Stomach (tissue), 8 donors: ENCODE measurements at regions not wholly inside any gene's neighbourhood (a gene's known extent, or its start where the extent isn't known, plus 50 kb on each side); places are given as distances from the start of the nearest gene placed in this dataset.

Experiments used
- DNase-seq, 2 donors: peaks; one replicate each; pipeline versions ENCODE4 v3.0.0 to v3.0.0-alpha.2; 2013 to 2019
- H3K27ac ChIP-seq, 5 donors: fragments of 200-600 bp in 4 of 5; sonication (generic) in 4 of 5; one replicate each; pipeline ENCODE4 v1.5.1; 2013 to 2019; ENCODE audit warnings: mild to moderate bottlenecking in 1 of 5, moderate library complexity in 1 of 5
- H3K27me3 ChIP-seq, 3 donors: fragments of 200-600 bp; sonication (generic); one replicate each; pipeline ENCODE4 v1.5.1; 2017 to 2019; ENCODE audit warnings: mixed run types in 1 of 3
- H3K36me3 ChIP-seq, 4 donors: fragments of 200-600 bp; sonication (generic); 1 replicate in 3 of 4; 2 replicates in 1 of 4; pipeline ENCODE4 v1.5.1; 2016 to 2019
- H3K4me1 ChIP-seq, 4 donors: fragments of 200-600 bp; sonication (generic); one replicate each; pipeline ENCODE4 v1.5.1; 2016 to 2019
- H3K4me3 ChIP-seq, 4 donors: fragments of 200-600 bp; sonication (generic) in 3 of 4; one replicate each; pipeline ENCODE4 v1.5.1; 2016 to 2019; ENCODE audit warnings: mild to moderate bottlenecking in 1 of 4
- H3K9me3 ChIP-seq, 4 donors: fragments of 200-600 bp; sonication (generic); one replicate each; pipeline ENCODE4 v1.5.1; 2016 to 2019
- CTCF ChIP-seq, 7 experiments: fragments of 450-650 bp in 4 of 7; fragments of 200-600 bp in 3 of 7; sonication (generic) in 3 of 7; IDR thresholded peaks; one replicate each; pipeline ENCODE4 v1.5.1; 2016 to 2019; ENCODE audit warnings: antibody characterized with exemption in 7 of 7, control low read depth in 2 of 7, mild to moderate bottlenecking in 1 of 7
- EP300 ChIP-seq: sonication (generic); formaldehyde crosslinking; IDR thresholded peaks from one replicate; pipeline ENCODE4 v1.6.1; 2017; ENCODE audit warnings: antibody characterized with exemption
- POLR2A ChIP-seq, 4 donors: fragments of 450-650 bp; IDR thresholded peaks; one replicate each; pipeline ENCODE4 v1.6.1; 2016; ENCODE audit warnings: antibody characterized with exemption in 4 of 4, control low read depth in 2 of 4, mild to moderate bottlenecking in 1 of 4, moderate library complexity in 1 of 4
- POLR2AphosphoS5 ChIP-seq, 3 donors: sonication (generic); formaldehyde crosslinking; IDR thresholded peaks; one replicate each; pipeline ENCODE4 v1.6.1; 2016; ENCODE audit warnings: antibody characterized with exemption in 3 of 3
- WGBS, 5 donors: extraction: QIAGEN DNeasy Blood & Tissue Kit in 3 of 5; methylation state at CpG; one replicate each; pipeline versions ENCODE4 v1.1.5 to v1.1.7; 2013 to 2018; 5-methylcytosine and 5-hydroxymethylcytosine counted together
- intact Hi-C: fragments of 100-400 bp; cut with DNase I; formaldehyde crosslinking; loops from one replicate; pipeline ENCODE4 v1.15.1; 2023; ENCODE audit warnings: low total_unique reads
- donor health status: healthy with polysubstance abuse.
- donor health status: Bipolar disorder and iron deficiency.
- donor health status: healthy.

- TF ChIP-seq EP300 (no peak), POLR2A (IDR thresholded peaks at IDR 0.05) (no peak), POLR2AphosphoS5 (IDR thresholded peaks at IDR 0.05) (no peak), CTCF (IDR thresholded peaks at IDR 0.05) (no peak)
- H3K4me1 ChIP-seq, result peaks cover 8 to 46% (median 19%) of the 10 kb centered on the region in 4 donors
- 45 to 76% (median 65%) methylated on average over 2 of the region's 2 CpGs for WGBS, 5 donors
These were observed 156.6 kb downstream of the NOC3L start for GRCh38 chr10:94206176-94206575.

GRCh38 chr10:94208315-94208714 is 154.4 kb downstream of the NOC3L start:
- H3K27me3 ChIP-seq, result no peaks in the 10 kb centered on the region
- no peaks in the 10 kb centered on the region for H3K9me3 ChIP-seq
- H3K4me1 ChIP-seq, result peaks cover 13 to 57% (median 26%) of the 10 kb centered on the region in 4 donors
- no peak overlapping the region for H3K27ac ChIP-seq
- no peak overlapping the region for H3K4me3 ChIP-seq
- H3K36me3 ChIP-seq, result no peaks in the 10 kb centered on the region
- no peak for DNase-seq
- WGBS, 5 donors, result 82 to 100% (median 91%) methylated on average over 1 of the region's 1 CpG
- TF ChIP-seq EP300, result no peak
- TF ChIP-seq POLR2AphosphoS5 (IDR thresholded peaks at IDR 0.05), result no peak
- TF ChIP-seq POLR2A (IDR thresholded peaks at IDR 0.05), result no peak
- TF ChIP-seq CTCF (IDR thresholded peaks at IDR 0.05), result no peak
- intact Hi-C loops, result no loop called here

More at GRCh38 chr10:94206176-94206575, 156.6 kb downstream of the NOC3L start:
- Histone ChIP-seq H3K36me3 (no peaks in the 10 kb centered on the region), H3K27ac (no peak overlapping the region), H3K9me3 (no peaks in the 10 kb centered on the region), H3K27me3 (no peaks in the 10 kb centered on the region), H3K4me3 (no peak overlapping the region)
- no peak for DNase-seq
- intact Hi-C loops, result no loop called here

- intact Hi-C loops, result no loop called here
- H3K27ac ChIP-seq, result peak overlapping the region in 4 of 5 donors; percentile 2 to 71 (median 34)
- no peaks in the 10 kb centered on the region for H3K9me3 ChIP-seq
- peak in 1 of 2 donors; percentile 73 for DNase-seq
- H3K36me3 ChIP-seq, result no peaks in the 10 kb centered on the region
- no peak overlapping the region for H3K4me3 ChIP-seq
- TF ChIP-seq POLR2A (IDR thresholded peaks at IDR 0.05) (no peak), CTCF (IDR thresholded peaks at IDR 0.05) (no peak), EP300 (no peak), POLR2AphosphoS5 (IDR thresholded peaks at IDR 0.05) (no peak)
- H3K4me1 ChIP-seq, result peaks cover 8 to 54% (median 23%) of the 10 kb centered on the region in 4 donors
- WGBS, 5 donors, result 49 to 68% (median 60%) methylated on average over 5 of the region's 5 CpGs
- no peaks in the 10 kb centered on the region for H3K27me3 ChIP-seq
These were observed 152.1 kb downstream of the NOC3L start for GRCh38 chr10:94210440-94211168.

- DNase-seq, result no peak
- H3K4me3 ChIP-seq, result no peak overlapping the region
- intact Hi-C loops, result no loop called here
- TF ChIP-seq POLR2AphosphoS5 (IDR thresholded peaks at IDR 0.05) (no peak), POLR2A (IDR thresholded peaks at IDR 0.05) (no peak), EP300 (no peak), CTCF (IDR thresholded peaks at IDR 0.05) (no peak)
- WGBS, 5 donors, result 63 to 94% (median 79%) methylated on average over 1 of the region's 1 CpG
- H3K27me3 ChIP-seq, result no peaks in the 10 kb centered on the region
- H3K9me3 ChIP-seq, result no peaks in the 10 kb centered on the region
- peaks cover 7 to 49% (median 23%) of the 10 kb centered on the region in 4 donors for H3K4me1 ChIP-seq
- H3K36me3 ChIP-seq, result no peaks in the 10 kb centered on the region
- H3K27ac ChIP-seq, result peak overlapping the region in 3 of 5 donors; percentile 9 to 71 (median 60)
These were observed 151.6 kb downstream of the NOC3L start for GRCh38 chr10:94211169-94211510.
